ENCODE measurements at regions not wholly inside any gene's neighbourhood (a gene's known extent, or its start where the extent isn't known, plus 50 kb on each side); places are given as distances from the start of the nearest gene placed in this dataset.

- DNase-seq (ENCODE audit: low read depth in 2 of 2), result no peak
- no peak overlapping the region for H3K9ac ChIP-seq (ENCODE audit: insufficient read depth, low read length)
- no peaks in the 10 kb centered on the region for H3K9me3 ChIP-seq (ENCODE audit: control insufficient read depth, insufficient read depth, low read depth, low read length)
- no peak overlapping the region for H3K27ac ChIP-seq (ENCODE audit: insufficient read depth, low read length)
- H3K27me3 ChIP-seq (ENCODE audit: control insufficient read depth, insufficient read depth, low read length), result no peaks in the 10 kb centered on the region
- no peaks in the 10 kb centered on the region for H3K4me1 ChIP-seq (ENCODE audit: control insufficient read depth, extremely low read depth, insufficient read depth, low read length)
- H3K4me3 ChIP-seq (replicated peaks in 1 of 4; ENCODE audit: control extremely low read depth in 1 of 4, insufficient read depth in 1 of 4, low read depth in 3 of 4, low read length in 4 of 4), result no peak overlapping the region
- no peaks in the 10 kb centered on the region for H4K20me1 ChIP-seq (ENCODE audit: control insufficient read depth, extremely low read depth, insufficient read depth, low read length)
- no peak overlapping the region for H3K4me2 ChIP-seq (ENCODE audit: extremely low read depth, insufficient read depth, low read length)
- H3K79me2 ChIP-seq (ENCODE audit: control insufficient read depth, insufficient read depth, low read length), result no peaks in the 10 kb centered on the region
- no peak overlapping the region for H2AFZ ChIP-seq (ENCODE audit: low read length)
- TF ChIP-seq, protein P1, sequence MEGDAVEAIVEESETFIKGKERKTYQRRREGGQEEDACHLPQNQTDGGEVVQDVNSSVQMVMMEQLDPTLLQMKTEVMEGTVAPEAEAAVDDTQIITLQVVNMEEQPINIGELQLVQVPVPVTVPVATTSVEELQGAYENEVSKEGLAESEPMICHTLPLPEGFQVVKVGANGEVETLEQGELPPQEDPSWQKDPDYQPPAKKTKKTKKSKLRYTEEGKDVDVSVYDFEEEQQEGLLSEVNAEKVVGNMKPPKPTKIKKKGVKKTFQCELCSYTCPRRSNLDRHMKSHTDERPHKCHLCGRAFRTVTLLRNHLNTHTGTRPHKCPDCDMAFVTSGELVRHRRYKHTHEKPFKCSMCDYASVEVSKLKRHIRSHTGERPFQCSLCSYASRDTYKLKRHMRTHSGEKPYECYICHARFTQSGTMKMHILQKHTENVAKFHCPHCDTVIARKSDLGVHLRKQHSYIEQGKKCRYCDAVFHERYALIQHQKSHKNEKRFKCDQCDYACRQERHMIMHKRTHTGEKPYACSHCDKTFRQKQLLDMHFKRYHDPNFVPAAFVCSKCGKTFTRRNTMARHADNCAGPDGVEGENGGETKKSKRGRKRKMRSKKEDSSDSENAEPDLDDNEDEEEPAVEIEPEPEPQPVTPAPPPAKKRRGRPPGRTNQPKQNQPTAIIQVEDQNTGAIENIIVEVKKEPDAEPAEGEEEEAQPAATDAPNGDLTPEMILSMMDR (conservative IDR thresholded peaks at IDR 0.05 in 1 of 2, IDR thresholded peaks at IDR 0.05 in 1 of 2; ENCODE audit: low read depth in 1 of 2, low read length in 2 of 2), result no peak
- no peak for TF ChIP-seq EZH2 (IDR thresholded peaks at IDR 0.05; ENCODE audit: low read length, missing control alignments)
- H3K36me3 ChIP-seq (ENCODE audit: control insufficient read depth, insufficient read depth, low read length), result no peaks in the 10 kb centered on the region
Observed at GRCh38 chr21:14829685-14830084, 235.1 kb downstream of the NRIP1 start.

GRCh38 chr21:14827468-14827867 is 237.3 kb downstream of the NRIP1 start:
- DNase-seq (ENCODE audit: low read depth in 2 of 2), result no peak
- H4K20me1 ChIP-seq (ENCODE audit: control insufficient read depth, extremely low read depth, insufficient read depth, low read length), result no peaks in the 10 kb centered on the region
- no peak for TF ChIP-seq EZH2 (IDR thresholded peaks at IDR 0.05; ENCODE audit: low read length, missing control alignments)
- TF ChIP-seq, protein P1 (conservative IDR thresholded peaks at IDR 0.05 in 1 of 2, IDR thresholded peaks at IDR 0.05 in 1 of 2; ENCODE audit: low read depth in 1 of 2, low read length in 2 of 2), result no peak
- no peak overlapping the region for H3K9ac ChIP-seq (ENCODE audit: insufficient read depth, low read length)
- no peaks in the 10 kb centered on the region for H3K4me1 ChIP-seq (ENCODE audit: control insufficient read depth, extremely low read depth, insufficient read depth, low read length)
- no peaks in the 10 kb centered on the region for H3K27me3 ChIP-seq (ENCODE audit: control insufficient read depth, insufficient read depth, low read length)
- no peaks in the 10 kb centered on the region for H3K79me2 ChIP-seq (ENCODE audit: control insufficient read depth, insufficient read depth, low read length)
- H3K36me3 ChIP-seq (ENCODE audit: control insufficient read depth, insufficient read depth, low read length), result no peaks in the 10 kb centered on the region
- no peak overlapping the region for H3K27ac ChIP-seq (ENCODE audit: insufficient read depth, low read length)
- H2AFZ ChIP-seq (ENCODE audit: low read length), result no peak overlapping the region
- H3K4me3 ChIP-seq (replicated peaks in 1 of 4; ENCODE audit: control extremely low read depth in 1 of 4, insufficient read depth in 1 of 4, low read depth in 3 of 4, low read length in 4 of 4), result no peak overlapping the region
- H3K4me2 ChIP-seq (ENCODE audit: extremely low read depth, insufficient read depth, low read length), result no peak overlapping the region
- H3K9me3 ChIP-seq (ENCODE audit: control insufficient read depth, insufficient read depth, low read depth, low read length), result no peaks in the 10 kb centered on the region

GRCh38 chr21:14826630-14827029 is 238.2 kb downstream of the NRIP1 start:
- Histone ChIP-seq H3K27me3 (ENCODE audit: control insufficient read depth, insufficient read depth, low read length) (no peaks in the 10 kb centered on the region), H3K27ac (ENCODE audit: insufficient read depth, low read length) (no peak overlapping the region), H3K4me2 (ENCODE audit: extremely low read depth, insufficient read depth, low read length) (no peak overlapping the region), H3K9ac (ENCODE audit: insufficient read depth, low read length) (no peak overlapping the region), H3K79me2 (ENCODE audit: control insufficient read depth, insufficient read depth, low read length) (no peaks in the 10 kb centered on the region), H3K4me1 (ENCODE audit: control insufficient read depth, extremely low read depth, insufficient read depth, low read length) (no peaks in the 10 kb centered on the region), H2AFZ (ENCODE audit: low read length) (no peak overlapping the region), H3K9me3 (ENCODE audit: control insufficient read depth, insufficient read depth, low read depth, low read length) (no peaks in the 10 kb centered on the region), H3K36me3 (ENCODE audit: control insufficient read depth, insufficient read depth, low read length) (no peaks in the 10 kb centered on the region), H3K4me3 (replicated peaks in 1 of 4; ENCODE audit: control extremely low read depth in 1 of 4, insufficient read depth in 1 of 4, low read depth in 3 of 4, low read length in 4 of 4) (no peak overlapping the region), H4K20me1 (ENCODE audit: control insufficient read depth, extremely low read depth, insufficient read depth, low read length) (no peaks in the 10 kb centered on the region)
- no peak for TF ChIP-seq EZH2 (IDR thresholded peaks at IDR 0.05; ENCODE audit: low read length, missing control alignments)
- TF ChIP-seq, protein P1 (conservative IDR thresholded peaks at IDR 0.05 in 1 of 2, IDR thresholded peaks at IDR 0.05 in 1 of 2; ENCODE audit: low read depth in 1 of 2, low read length in 2 of 2), result no peak
- DNase-seq (ENCODE audit: low read depth in 2 of 2), result no peak

All from fibroblast of lung (primary cell).